ENCODE measurements at regions not wholly inside any gene's neighbourhood (a gene's known extent, or its start where the extent isn't known, plus 50 kb on each side); places are given as distances from the start of the nearest gene placed in this dataset.
A peak's percentile ranks its signal among the peaks of the same experiment; 100 is the strongest.

GRCh38 chr2:18835787-18836186 is 246.4 kb upstream of the NT5C1B start:
- DNase-seq (ENCODE audit: low read depth, low spot score), result no peak

- DNase-seq (ENCODE audit: low read depth, low spot score), result no peak
Measured at GRCh38 chr2:18834341-18834740, 245.0 kb upstream of the NT5C1B start.

- no peak for DNase-seq (ENCODE audit: low read depth, low spot score)
Measured at GRCh38 chr2:18833941-18834340, 244.6 kb upstream of the NT5C1B start.

- peak; percentile 33 for DNase-seq (ENCODE audit: low read depth, low spot score)
Measured at GRCh38 chr2:18831916-18832510, 242.6 kb upstream of the NT5C1B start.

- DNase-seq (ENCODE audit: low read depth, low spot score), result no peak
Measured at GRCh38 chr2:18830962-18831361, 241.6 kb upstream of the NT5C1B start.

GRCh38 chr2:18829976-18830375 is 240.6 kb upstream of the NT5C1B start:
- DNase-seq (ENCODE audit: low read depth, low spot score), result no peak

- no peak for DNase-seq (ENCODE audit: low read depth, low spot score)
Measured at GRCh38 chr2:18829251-18829902, 240.0 kb upstream of the NT5C1B start.

- no peak for DNase-seq (ENCODE audit: low read depth, low spot score)
Measured at GRCh38 chr2:18828296-18828695, 238.9 kb upstream of the NT5C1B start.

GRCh38 chr2:18825838-18826237 is 236.5 kb upstream of the NT5C1B start:
- DNase-seq (ENCODE audit: low read depth, low spot score), result no peak

GRCh38 chr2:18824915-18825314 is 235.5 kb upstream of the NT5C1B start:
- no peak for DNase-seq (ENCODE audit: low read depth, low spot score)

GRCh38 chr2:18824325-18824790 is 235.0 kb upstream of the NT5C1B start:
- DNase-seq (ENCODE audit: low read depth, low spot score), result no peak

GRCh38 chr2:18821431-18821830 is 232.1 kb upstream of the NT5C1B start:
- no peak for DNase-seq (ENCODE audit: low read depth, low spot score)

GRCh38 chr2:18820966-18821365 is 231.6 kb upstream of the NT5C1B start:
- no peak for DNase-seq (ENCODE audit: low read depth, low spot score)

GRCh38 chr2:18819566-18819965 is 230.2 kb upstream of the NT5C1B start:
- DNase-seq (ENCODE audit: low read depth, low spot score), result no peak

- no peak for DNase-seq (ENCODE audit: low read depth, low spot score)
Measured at GRCh38 chr2:18814387-18814786, 225.0 kb upstream of the NT5C1B start.

- DNase-seq (ENCODE audit: low read depth, low spot score), result no peak
Measured at GRCh38 chr2:18804536-18804935, 215.2 kb upstream of the NT5C1B start.

GRCh38 chr2:18803141-18803939 is 214.0 kb upstream of the NT5C1B start:
- DNase-seq (ENCODE audit: low read depth, low spot score), result no peak

- DNase-seq (ENCODE audit: low read depth, low spot score), result no peak
Measured at GRCh38 chr2:18800240-18800971, 211.0 kb upstream of the NT5C1B start.

GRCh38 chr2:18799397-18799796 is 210.0 kb upstream of the NT5C1B start:
- no peak for DNase-seq (ENCODE audit: low read depth, low spot score)

GRCh38 chr2:18797133-18797845 is 207.9 kb upstream of the NT5C1B start:
- DNase-seq (ENCODE audit: low read depth, low spot score), result no peak

- no peak for DNase-seq (ENCODE audit: low read depth, low spot score)
Measured at GRCh38 chr2:18795906-18796305, 206.5 kb upstream of the NT5C1B start.

Measured in ELF-1 (cell line).